ENCODE measurements at regions not wholly inside any gene's neighbourhood (a gene's known extent, or its start where the extent isn't known, plus 50 kb on each side); places are given as distances from the start of the nearest gene placed in this dataset.

DNA sequence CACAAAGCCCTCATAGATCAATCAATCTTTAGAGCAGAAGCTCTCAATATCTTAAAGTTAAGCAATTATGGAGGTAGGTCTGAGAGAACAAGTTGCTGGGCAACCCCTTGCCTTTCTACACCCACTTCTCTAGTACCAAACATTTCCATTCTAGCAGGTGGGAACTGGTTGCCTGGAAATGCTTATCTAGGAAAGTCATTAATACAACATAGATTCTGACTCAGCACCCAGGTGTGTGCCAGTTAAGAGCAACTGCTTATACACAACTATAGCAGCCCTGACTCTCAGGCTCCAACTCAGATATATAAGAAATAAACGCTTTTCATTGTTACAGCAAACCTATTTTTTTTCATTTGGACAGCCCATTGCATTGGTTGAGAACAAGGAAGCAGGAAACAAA is 237.7 kb downstream of the IRS1 start:
- H3K27ac ChIP-seq = no peak overlapping the region
- TF ChIP-seq, protein P1, sequence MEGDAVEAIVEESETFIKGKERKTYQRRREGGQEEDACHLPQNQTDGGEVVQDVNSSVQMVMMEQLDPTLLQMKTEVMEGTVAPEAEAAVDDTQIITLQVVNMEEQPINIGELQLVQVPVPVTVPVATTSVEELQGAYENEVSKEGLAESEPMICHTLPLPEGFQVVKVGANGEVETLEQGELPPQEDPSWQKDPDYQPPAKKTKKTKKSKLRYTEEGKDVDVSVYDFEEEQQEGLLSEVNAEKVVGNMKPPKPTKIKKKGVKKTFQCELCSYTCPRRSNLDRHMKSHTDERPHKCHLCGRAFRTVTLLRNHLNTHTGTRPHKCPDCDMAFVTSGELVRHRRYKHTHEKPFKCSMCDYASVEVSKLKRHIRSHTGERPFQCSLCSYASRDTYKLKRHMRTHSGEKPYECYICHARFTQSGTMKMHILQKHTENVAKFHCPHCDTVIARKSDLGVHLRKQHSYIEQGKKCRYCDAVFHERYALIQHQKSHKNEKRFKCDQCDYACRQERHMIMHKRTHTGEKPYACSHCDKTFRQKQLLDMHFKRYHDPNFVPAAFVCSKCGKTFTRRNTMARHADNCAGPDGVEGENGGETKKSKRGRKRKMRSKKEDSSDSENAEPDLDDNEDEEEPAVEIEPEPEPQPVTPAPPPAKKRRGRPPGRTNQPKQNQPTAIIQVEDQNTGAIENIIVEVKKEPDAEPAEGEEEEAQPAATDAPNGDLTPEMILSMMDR (conservative IDR thresholded peaks at IDR 0.05) = no peak

DNA sequence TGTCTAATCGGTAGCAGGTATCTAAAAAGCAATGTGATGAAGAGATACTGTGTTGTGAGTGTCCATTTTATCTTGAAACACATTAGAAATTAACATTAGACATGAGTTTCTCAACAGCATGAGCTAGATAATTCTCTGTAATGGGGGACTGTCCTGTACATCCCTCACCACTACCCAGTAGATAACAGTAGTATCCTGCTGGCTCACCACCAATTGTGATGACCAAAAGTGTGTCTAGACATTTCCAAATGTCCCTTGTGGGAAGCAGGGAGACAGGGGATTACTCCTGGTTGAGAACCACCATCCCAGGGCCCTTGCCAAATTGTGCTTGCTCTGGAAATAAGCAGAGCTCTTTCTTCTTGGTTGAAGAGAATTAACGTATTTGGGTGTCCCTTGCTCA is 239.3 kb downstream of the IRS1 start:
- TF ChIP-seq, protein P1 (conservative IDR thresholded peaks at IDR 0.05) = no peak
- no peak overlapping the region for H3K27ac ChIP-seq

DNA sequence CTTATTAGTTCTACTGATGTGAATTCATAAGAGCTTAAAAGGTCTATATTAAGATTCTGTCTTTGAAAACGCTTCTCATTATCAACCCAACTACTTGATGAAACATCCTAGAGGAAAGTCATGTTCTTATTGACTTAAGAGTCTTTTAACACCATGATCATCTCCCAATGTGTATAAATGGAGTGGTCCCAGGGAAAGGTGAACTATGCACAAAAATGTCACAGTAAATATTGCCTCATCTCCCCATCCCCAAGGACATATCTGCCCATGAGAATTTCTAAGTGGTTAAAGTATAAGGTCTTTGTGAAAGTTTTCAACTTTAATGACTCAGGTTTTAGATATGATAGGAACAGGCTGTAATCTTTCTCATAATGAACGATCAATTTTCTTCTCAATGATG is 240.1 kb downstream of the IRS1 start:
- TF ChIP-seq, protein P1 (conservative IDR thresholded peaks at IDR 0.05) = no peak
- H3K27ac ChIP-seq = no peak overlapping the region

DNA sequence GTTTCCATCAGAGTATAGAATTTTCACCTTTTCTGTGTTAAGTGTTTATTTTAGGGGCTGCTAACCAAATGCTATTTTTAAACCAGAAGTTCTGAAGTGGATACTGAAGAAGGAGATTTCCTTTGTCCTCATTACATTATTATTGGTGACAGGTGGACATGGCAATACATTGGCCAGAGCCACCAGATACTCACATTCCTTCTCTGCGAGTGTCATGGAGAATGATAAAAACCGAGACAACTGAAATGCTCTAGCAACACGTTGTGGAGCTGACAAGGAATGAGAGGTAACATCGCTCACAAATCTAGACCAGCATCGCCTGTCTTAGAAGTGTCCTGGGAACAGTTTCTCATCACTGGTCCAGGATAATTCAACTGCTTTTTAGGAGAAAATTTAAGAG is 241.2 kb downstream of the IRS1 start:
- H3K27ac ChIP-seq = no peak overlapping the region
- TF ChIP-seq, protein P1 (conservative IDR thresholded peaks at IDR 0.05) = no peak

DNA sequence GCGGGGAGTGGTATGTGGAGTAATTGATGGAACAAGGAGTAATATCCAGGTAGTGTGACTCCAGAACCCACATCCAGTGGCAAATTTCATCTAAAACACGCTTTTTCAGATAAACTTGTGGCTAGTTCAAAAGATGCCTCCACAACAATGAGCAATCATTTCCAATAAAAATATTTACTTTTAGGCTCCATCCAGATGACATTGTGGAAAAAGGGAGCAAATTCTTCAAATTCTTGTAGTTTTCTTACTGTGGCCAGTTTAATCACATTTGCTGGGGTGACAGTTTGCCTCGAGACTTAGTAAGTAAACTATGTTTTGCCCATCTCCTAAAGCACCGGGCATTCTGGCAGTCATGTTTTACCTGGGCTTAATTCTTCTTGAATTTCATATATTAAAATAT is 243.6 kb downstream of the IRS1 start:
- TF ChIP-seq, protein P1 (conservative IDR thresholded peaks at IDR 0.05) = no peak
- no peak overlapping the region for H3K27ac ChIP-seq

DNA sequence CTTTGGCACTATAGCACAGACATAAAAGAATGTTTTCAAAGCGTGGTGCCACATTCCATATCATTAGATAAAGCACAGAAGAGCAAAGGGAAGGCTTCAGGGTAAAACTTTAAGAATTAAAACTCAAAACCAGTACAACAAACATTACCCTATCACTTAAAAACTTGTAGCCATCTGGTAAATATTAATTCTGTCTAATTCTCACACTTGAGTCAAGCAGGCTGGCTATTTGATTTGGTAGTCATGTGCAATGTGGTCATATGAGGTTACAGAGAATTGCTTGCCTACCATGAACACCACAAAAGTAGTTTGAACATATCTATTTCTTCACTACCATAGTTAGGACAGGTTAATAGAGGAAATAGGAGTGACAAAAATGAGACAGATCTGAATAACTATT is 244.9 kb downstream of the IRS1 start:
- TF ChIP-seq, protein P1 (conservative IDR thresholded peaks at IDR 0.05) = no peak
- H3K27ac ChIP-seq = no peak overlapping the region

DNA sequence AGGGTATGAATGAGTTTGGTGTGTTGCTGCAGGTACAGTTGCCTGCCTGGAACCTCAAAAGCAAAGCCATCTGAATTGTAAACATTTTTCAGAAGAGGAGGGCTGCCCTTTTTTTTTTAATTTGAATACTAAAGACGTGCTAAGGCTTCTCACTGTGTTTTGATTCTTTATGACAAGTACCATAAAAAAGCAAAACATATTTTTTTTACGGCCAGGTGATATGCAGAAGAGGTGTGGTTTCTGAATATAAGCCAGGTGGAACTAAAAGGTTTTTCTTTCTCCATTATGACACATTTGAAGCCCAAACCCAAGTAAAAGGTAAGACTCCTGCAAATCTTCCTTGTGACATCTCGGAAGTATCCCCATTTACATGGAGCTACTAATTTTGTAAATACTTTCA is 246.3 kb downstream of the IRS1 start:
- TF ChIP-seq, protein P1 (conservative IDR thresholded peaks at IDR 0.05) = no peak
- H3K27ac ChIP-seq = no peak overlapping the region

Measured in VCaP (cell line).